ENCODE measurements at regions not wholly inside any gene's neighbourhood (a gene's known extent, or its start where the extent isn't known, plus 50 kb on each side); places are given as distances from the start of the nearest gene placed in this dataset.
"Not testable (repeated sequence)": the region's sequence is repeated elsewhere in the genome, so short reads cannot be mapped to it uniquely, and the experiment has no call there.

- POLR2A ChIA-PET; H3K27me3 ChIP-seq (replicated peaks in 1 of 2; ENCODE audit: control insufficient read depth in 2 of 2, extremely low read depth in 1 of 2, insufficient read depth in 2 of 2, low read length in 1 of 2); H3K36me3 ChIP-seq (ENCODE audit: control insufficient read depth in 2 of 2, extremely low read depth in 1 of 2, insufficient read depth in 1 of 2, low read length in 1 of 2); H3K27me3 Mint-ChIP-seq; CTCF ChIA-PET; H3K36me3 Mint-ChIP-seq; H3K4me1 ChIP-seq (ENCODE audit: control insufficient read depth in 1 of 2, extremely low read depth in 1 of 2, insufficient read depth in 2 of 2, low read length in 2 of 2); ATAC-seq (replicated peaks in 1 of 4); H3K4me3 ChIP-seq (ENCODE audit: control insufficient read depth in 1 of 2, extremely low read depth in 1 of 2, low read length in 1 of 2); H3K27ac Mint-ChIP-seq; DNase-seq; H3K4me1 Mint-ChIP-seq; H3K27ac ChIP-seq (ENCODE audit: low read length); H3K4me3 Mint-ChIP-seq; H3K9me3 ChIP-seq: not testable (repeated sequence)
- 66% methylated on average over 14 of the region's 21 CpGs for WGBS (ENCODE audit: insufficient coverage)
- peaks cover 5 to 15% (median 13%) of the 10 kb centered on the region in 3 donors for H3K9me3 Mint-ChIP-seq
Observed at GRCh38 chr9:63784421-63784820, 1500.6 kb downstream of the FOXD4L5 start.

DNA sequence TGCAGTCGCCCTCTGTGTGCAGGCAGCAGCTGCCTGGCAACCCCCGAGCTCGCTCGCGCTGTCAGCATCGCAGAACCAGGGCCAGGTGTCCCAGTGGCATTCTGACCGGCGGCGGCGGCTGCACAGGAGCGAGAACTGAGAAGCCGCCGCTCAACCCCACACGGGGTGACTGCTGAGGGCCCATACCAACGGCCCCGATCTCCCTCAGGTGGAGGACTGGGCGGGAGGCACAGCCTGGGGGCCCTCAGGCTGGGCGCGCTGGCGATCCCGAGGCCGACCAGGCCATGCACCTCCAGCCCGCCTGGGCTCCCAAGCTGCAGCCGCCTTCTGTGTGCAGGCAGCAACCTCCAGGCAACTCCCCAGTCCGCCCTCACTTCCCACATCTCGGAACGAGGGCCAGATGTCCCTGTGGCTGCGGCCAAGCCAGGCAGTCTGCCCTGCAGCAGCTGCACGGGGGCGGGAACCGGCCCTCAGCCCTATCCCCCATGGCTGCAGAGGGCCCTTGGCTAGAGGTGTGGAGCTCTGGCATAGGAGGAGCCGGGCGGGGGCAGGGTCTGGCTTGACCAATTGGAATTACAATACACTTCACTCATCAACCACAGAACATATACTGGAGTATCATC lies 1503.1 kb downstream of the FOXD4L5 start:
- CTCF ChIA-PET; H3K27me3 ChIP-seq (replicated peaks in 1 of 2; ENCODE audit: control insufficient read depth in 2 of 2, extremely low read depth in 1 of 2, insufficient read depth in 2 of 2, low read length in 1 of 2); DNase-seq; H3K36me3 ChIP-seq (ENCODE audit: control insufficient read depth in 2 of 2, extremely low read depth in 1 of 2, insufficient read depth in 1 of 2, low read length in 1 of 2); H3K27me3 Mint-ChIP-seq; H3K27ac Mint-ChIP-seq; H3K4me3 Mint-ChIP-seq; POLR2A ChIA-PET; H3K36me3 Mint-ChIP-seq; H3K9me3 ChIP-seq; H3K27ac ChIP-seq (ENCODE audit: low read length); H3K4me3 ChIP-seq (ENCODE audit: control insufficient read depth in 1 of 2, extremely low read depth in 1 of 2, low read length in 1 of 2); H3K9me3 Mint-ChIP-seq; H3K4me1 ChIP-seq (ENCODE audit: control insufficient read depth in 1 of 2, extremely low read depth in 1 of 2, insufficient read depth in 2 of 2, low read length in 2 of 2); H3K4me1 Mint-ChIP-seq: not testable (repeated sequence)
- WGBS (ENCODE audit: insufficient coverage) = no CpG with 5 or more reads among the region's 33 CpGs
- peak; percentile 23 to 50 (median 32) for ATAC-seq (replicated peaks in 1 of 4)

DNA sequence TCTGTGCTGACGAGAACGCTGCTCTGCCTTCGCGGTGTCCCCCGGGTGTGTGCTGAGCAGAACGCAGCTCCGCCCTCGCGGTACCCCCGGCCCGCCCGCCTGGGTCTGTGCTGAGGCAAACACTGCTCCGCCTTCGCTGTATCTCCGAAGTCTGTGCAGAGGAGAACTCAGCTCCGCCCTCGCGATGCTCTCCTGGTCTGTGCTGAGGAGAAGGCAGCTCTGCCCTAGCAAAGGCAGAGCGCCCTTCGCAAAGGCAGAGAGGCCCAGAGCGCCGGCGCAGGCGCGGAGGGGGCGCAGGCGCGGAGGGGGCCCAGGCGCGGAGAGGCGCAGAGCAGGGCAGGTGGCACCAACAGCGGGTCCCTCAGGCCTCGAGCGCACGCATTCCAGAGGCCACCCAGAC lies 1503.6 kb downstream of the FOXD4L5 start:
- H3K27me3 Mint-ChIP-seq; H3K27ac ChIP-seq (ENCODE audit: low read length); H3K36me3 ChIP-seq (ENCODE audit: control insufficient read depth in 2 of 2, extremely low read depth in 1 of 2, insufficient read depth in 1 of 2, low read length in 1 of 2); H3K4me1 Mint-ChIP-seq; CTCF ChIA-PET; H3K9me3 ChIP-seq; H3K4me1 ChIP-seq (ENCODE audit: control insufficient read depth in 1 of 2, extremely low read depth in 1 of 2, insufficient read depth in 2 of 2, low read length in 2 of 2); H3K36me3 Mint-ChIP-seq; H3K27me3 ChIP-seq (replicated peaks in 1 of 2; ENCODE audit: control insufficient read depth in 2 of 2, extremely low read depth in 1 of 2, insufficient read depth in 2 of 2, low read length in 1 of 2); H3K9me3 Mint-ChIP-seq; H3K27ac Mint-ChIP-seq; H3K4me3 ChIP-seq (ENCODE audit: control insufficient read depth in 1 of 2, extremely low read depth in 1 of 2, low read length in 1 of 2); POLR2A ChIA-PET; H3K4me3 Mint-ChIP-seq: not testable (repeated sequence)
- 52% methylated on average over 34 of the region's 35 CpGs for WGBS (ENCODE audit: insufficient coverage)
- DNase-seq = peak in 4 of 35 experiments; percentile 1 to 60 (median 4)
- peak; percentile 100 for ATAC-seq (replicated peaks in 1 of 4)

GRCh38 chr9:63776220-63776619 lies 1508.8 kb downstream of the FOXD4L5 start:
- H3K4me1 Mint-ChIP-seq; H3K9me3 ChIP-seq; CTCF ChIA-PET; H3K36me3 ChIP-seq (ENCODE audit: control insufficient read depth in 2 of 2, extremely low read depth in 1 of 2, insufficient read depth in 1 of 2, low read length in 1 of 2); H3K27ac ChIP-seq (ENCODE audit: low read length); POLR2A ChIA-PET; ATAC-seq (replicated peaks in 1 of 4); H3K36me3 Mint-ChIP-seq; H3K27me3 Mint-ChIP-seq; H3K27me3 ChIP-seq (replicated peaks in 1 of 2; ENCODE audit: control insufficient read depth in 2 of 2, extremely low read depth in 1 of 2, insufficient read depth in 2 of 2, low read length in 1 of 2); DNase-seq; H3K9me3 Mint-ChIP-seq; H3K4me1 ChIP-seq (ENCODE audit: control insufficient read depth in 1 of 2, extremely low read depth in 1 of 2, insufficient read depth in 2 of 2, low read length in 2 of 2); H3K4me3 ChIP-seq (ENCODE audit: control insufficient read depth in 1 of 2, extremely low read depth in 1 of 2, low read length in 1 of 2); H3K4me3 Mint-ChIP-seq; H3K27ac Mint-ChIP-seq: not testable (repeated sequence)
- WGBS (ENCODE audit: insufficient coverage) = no CpG with 5 or more reads among the region's 7 CpGs

- H3K9me3 Mint-ChIP-seq; H3K36me3 Mint-ChIP-seq; H3K4me3 ChIP-seq (ENCODE audit: control insufficient read depth in 1 of 2, extremely low read depth in 1 of 2, low read length in 1 of 2); H3K4me1 ChIP-seq (ENCODE audit: control insufficient read depth in 1 of 2, extremely low read depth in 1 of 2, insufficient read depth in 2 of 2, low read length in 2 of 2); CTCF ChIA-PET; H3K4me3 Mint-ChIP-seq; H3K27ac ChIP-seq (ENCODE audit: low read length); H3K9me3 ChIP-seq; ATAC-seq (replicated peaks in 1 of 4); H3K27ac Mint-ChIP-seq; H3K27me3 ChIP-seq (replicated peaks in 1 of 2; ENCODE audit: control insufficient read depth in 2 of 2, extremely low read depth in 1 of 2, insufficient read depth in 2 of 2, low read length in 1 of 2); POLR2A ChIA-PET; H3K36me3 ChIP-seq (ENCODE audit: control insufficient read depth in 2 of 2, extremely low read depth in 1 of 2, insufficient read depth in 1 of 2, low read length in 1 of 2); DNase-seq; H3K4me1 Mint-ChIP-seq; H3K27me3 Mint-ChIP-seq: not testable (repeated sequence)
- no CpG with 5 or more reads among the region's 14 CpGs for WGBS (ENCODE audit: insufficient coverage)
Observed at GRCh38 chr9:63775092-63775426, 1510.0 kb downstream of the FOXD4L5 start.

DNA sequence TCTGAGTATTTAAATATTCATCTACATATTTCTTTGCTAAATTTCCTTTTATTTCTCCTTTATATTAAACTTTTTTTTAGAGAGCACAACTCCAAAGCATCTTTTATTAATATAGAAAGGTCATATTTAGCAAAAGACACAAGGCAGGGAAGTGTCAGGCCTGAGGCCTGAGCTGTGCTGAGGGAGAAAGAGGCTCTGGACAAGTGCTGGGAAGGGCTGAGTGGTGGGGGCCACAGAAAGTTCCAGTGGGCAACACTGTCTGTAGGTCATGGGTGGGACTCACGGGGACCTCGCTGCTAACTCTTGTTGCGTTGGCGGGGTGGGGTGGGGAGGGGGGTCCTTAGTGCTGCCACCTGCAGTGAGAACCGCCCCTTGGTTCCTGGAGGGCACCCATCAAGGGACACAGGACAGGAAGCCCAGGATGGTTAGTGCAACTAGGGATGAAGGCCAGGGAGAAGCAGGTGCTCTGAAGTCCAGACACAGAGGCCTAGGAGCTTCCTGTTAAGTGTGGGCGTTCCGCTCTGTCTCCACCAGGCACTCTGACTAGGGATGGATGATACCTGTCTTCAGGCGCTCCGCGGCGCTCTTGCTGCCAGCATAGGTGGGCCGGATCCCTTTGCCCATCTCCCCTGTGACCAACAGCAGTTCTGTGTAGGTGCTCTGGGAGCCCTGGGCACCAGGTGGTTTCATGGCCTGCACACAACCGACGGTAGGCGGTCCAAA lies 1510.5 kb downstream of the FOXD4L5 start:
- H3K36me3 ChIP-seq (ENCODE audit: control insufficient read depth in 2 of 2, extremely low read depth in 1 of 2, insufficient read depth in 1 of 2, low read length in 1 of 2); H3K27ac Mint-ChIP-seq; POLR2A ChIA-PET; H3K9me3 Mint-ChIP-seq; H3K9me3 ChIP-seq; ATAC-seq (replicated peaks in 1 of 4); DNase-seq; H3K27me3 ChIP-seq (replicated peaks in 1 of 2; ENCODE audit: control insufficient read depth in 2 of 2, extremely low read depth in 1 of 2, insufficient read depth in 2 of 2, low read length in 1 of 2); H3K27ac ChIP-seq (ENCODE audit: low read length); H3K36me3 Mint-ChIP-seq; H3K27me3 Mint-ChIP-seq; H3K4me3 ChIP-seq (ENCODE audit: control insufficient read depth in 1 of 2, extremely low read depth in 1 of 2, low read length in 1 of 2); H3K4me1 Mint-ChIP-seq; CTCF ChIA-PET; H3K4me1 ChIP-seq (ENCODE audit: control insufficient read depth in 1 of 2, extremely low read depth in 1 of 2, insufficient read depth in 2 of 2, low read length in 2 of 2); H3K4me3 Mint-ChIP-seq: not testable (repeated sequence)
- no CpG with 5 or more reads among the region's 15 CpGs for WGBS (ENCODE audit: insufficient coverage)

- H3K27me3 Mint-ChIP-seq; H3K27ac Mint-ChIP-seq; POLR2A ChIA-PET; H3K4me3 ChIP-seq (ENCODE audit: control insufficient read depth in 1 of 2, extremely low read depth in 1 of 2, low read length in 1 of 2); H3K36me3 Mint-ChIP-seq; H3K27ac ChIP-seq (ENCODE audit: low read length); H3K27me3 ChIP-seq (replicated peaks in 1 of 2; ENCODE audit: control insufficient read depth in 2 of 2, extremely low read depth in 1 of 2, insufficient read depth in 2 of 2, low read length in 1 of 2); CTCF ChIA-PET; H3K9me3 ChIP-seq; H3K36me3 ChIP-seq (ENCODE audit: control insufficient read depth in 2 of 2, extremely low read depth in 1 of 2, insufficient read depth in 1 of 2, low read length in 1 of 2); H3K9me3 Mint-ChIP-seq; H3K4me3 Mint-ChIP-seq; DNase-seq; H3K4me1 Mint-ChIP-seq; ATAC-seq (replicated peaks in 1 of 4); H3K4me1 ChIP-seq (ENCODE audit: control insufficient read depth in 1 of 2, extremely low read depth in 1 of 2, insufficient read depth in 2 of 2, low read length in 2 of 2): not testable (repeated sequence)
- 100% methylated on average over 1 of the region's 13 CpGs for WGBS (ENCODE audit: insufficient coverage)
Observed at GRCh38 chr9:63762230-63762629, 1522.8 kb downstream of the FOXD4L5 start.

Measured in T-cell (primary cell).